ENCODE measurements at regions not wholly inside any gene's neighbourhood (a gene's known extent, or its start where the extent isn't known, plus 50 kb on each side); places are given as distances from the start of the nearest gene placed in this dataset.

GRCh38 chr11:122310766-122311165 lies 194.8 kb upstream of the BLID start:
- Histone ChIP-seq H3K27me3 (peaks cover 26% of the 10 kb centered on the region), H3K4me2 (no peak overlapping the region), H3K9ac (no peak overlapping the region), H3K27ac (no peak overlapping the region), H4K20me1 (ENCODE audit: low read depth) (no peaks in the 10 kb centered on the region), H3K79me2 (ENCODE audit: low read depth) (no peaks in the 10 kb centered on the region), H3K4me1 (no peaks in the 10 kb centered on the region), H2AFZ (replicated peaks) (no peak overlapping the region), H3K4me3 (no peak overlapping the region), H3K36me3 (no peaks in the 10 kb centered on the region), H3F3A (ENCODE audit: low read depth) (no peaks in the 10 kb centered on the region), H3K9me3 (ENCODE audit: low read depth) (no peaks in the 10 kb centered on the region)
- Mint-ChIP-seq H3K4me3 (no peak overlapping the region), H3K4me1 (peaks cover 60% of the 10 kb centered on the region), H3K36me3 (peaks cover 1% of the 10 kb centered on the region), H3K9me3 (no peaks in the 10 kb centered on the region), H3K27me3 (ENCODE audit: insufficient read depth, low read depth) (peaks cover 5% of the 10 kb centered on the region), H3K27ac (no peak overlapping the region)
- no peak for TF ChIP-seq EZH2phosphoT487 (IDR thresholded peaks at IDR 0.05)
- no peak for TF ChIP-seq EZH2 (IDR thresholded peaks at IDR 0.05)
- no peak for TF ChIP-seq CTCF (IDR thresholded peaks at IDR 0.05)
- no peak for DNase-seq (ENCODE audit: low spot score)

- H3K79me2 ChIP-seq (ENCODE audit: low read depth) = no peaks in the 10 kb centered on the region
- no peaks in the 10 kb centered on the region for H3K36me3 ChIP-seq
- no peak overlapping the region for H3K27ac ChIP-seq
- H3K4me1 Mint-ChIP-seq = peaks cover 70% of the 10 kb centered on the region
- no peak overlapping the region for H3K9ac ChIP-seq
- H3K36me3 Mint-ChIP-seq = peaks cover 4% of the 10 kb centered on the region
- no peaks in the 10 kb centered on the region for H3K9me3 Mint-ChIP-seq
- H3K27me3 Mint-ChIP-seq (ENCODE audit: insufficient read depth, low read depth) = peaks cover 5% of the 10 kb centered on the region
- H3K4me3 Mint-ChIP-seq = no peak overlapping the region
- H3K4me2 ChIP-seq = no peak overlapping the region
- H3K27me3 ChIP-seq = peaks cover 26% of the 10 kb centered on the region
- H3K9me3 ChIP-seq (ENCODE audit: low read depth) = no peaks in the 10 kb centered on the region
- no peak overlapping the region for H2AFZ ChIP-seq (replicated peaks)
- H3K4me1 ChIP-seq = no peaks in the 10 kb centered on the region
- TF ChIP-seq EZH2phosphoT487 (IDR thresholded peaks at IDR 0.05) (no peak), EZH2 (IDR thresholded peaks at IDR 0.05) (no peak), CTCF (IDR thresholded peaks at IDR 0.05) (no peak)
- no peak for DNase-seq (ENCODE audit: low spot score)
- H3K4me3 ChIP-seq = no peak overlapping the region
- H3F3A ChIP-seq (ENCODE audit: low read depth) = no peaks in the 10 kb centered on the region
- peak overlapping the region; percentile 73 for H3K27ac Mint-ChIP-seq
- H4K20me1 ChIP-seq (ENCODE audit: low read depth) = no peaks in the 10 kb centered on the region
These were observed 193.4 kb upstream of the BLID start for GRCh38 chr11:122309262-122309925.

- Mint-ChIP-seq H3K36me3 (peaks cover 4% of the 10 kb centered on the region), H3K9me3 (no peaks in the 10 kb centered on the region), H3K4me1 (peaks cover 66% of the 10 kb centered on the region), H3K27ac (no peak overlapping the region), H3K27me3 (ENCODE audit: insufficient read depth, low read depth) (peaks cover 3% of the 10 kb centered on the region), H3K4me3 (no peak overlapping the region)
- no peaks in the 10 kb centered on the region for H3K9me3 ChIP-seq (ENCODE audit: low read depth)
- H3K4me2 ChIP-seq = no peak overlapping the region
- TF ChIP-seq EZH2 (IDR thresholded peaks at IDR 0.05) = no peak
- TF ChIP-seq CTCF (IDR thresholded peaks at IDR 0.05) = no peak
- TF ChIP-seq EZH2phosphoT487 (IDR thresholded peaks at IDR 0.05) = no peak
- H3K27ac ChIP-seq = no peak overlapping the region
- H4K20me1 ChIP-seq (ENCODE audit: low read depth) = no peaks in the 10 kb centered on the region
- no peak for DNase-seq (ENCODE audit: low spot score)
- H3K4me3 ChIP-seq = no peak overlapping the region
- H3K9ac ChIP-seq = no peak overlapping the region
- no peak overlapping the region for H2AFZ ChIP-seq (replicated peaks)
- no peaks in the 10 kb centered on the region for H3K36me3 ChIP-seq
- no peaks in the 10 kb centered on the region for H3K79me2 ChIP-seq (ENCODE audit: low read depth)
- no peaks in the 10 kb centered on the region for H3F3A ChIP-seq (ENCODE audit: low read depth)
- peaks cover 26% of the 10 kb centered on the region for H3K27me3 ChIP-seq
- H3K4me1 ChIP-seq = no peaks in the 10 kb centered on the region
These were observed 192.2 kb upstream of the BLID start for GRCh38 chr11:122308226-122308625.
